ENCODE measurements at regions not wholly inside any gene's neighbourhood (a gene's known extent, or its start where the extent isn't known, plus 50 kb on each side); places are given as distances from the start of the nearest gene placed in this dataset.

DNA sequence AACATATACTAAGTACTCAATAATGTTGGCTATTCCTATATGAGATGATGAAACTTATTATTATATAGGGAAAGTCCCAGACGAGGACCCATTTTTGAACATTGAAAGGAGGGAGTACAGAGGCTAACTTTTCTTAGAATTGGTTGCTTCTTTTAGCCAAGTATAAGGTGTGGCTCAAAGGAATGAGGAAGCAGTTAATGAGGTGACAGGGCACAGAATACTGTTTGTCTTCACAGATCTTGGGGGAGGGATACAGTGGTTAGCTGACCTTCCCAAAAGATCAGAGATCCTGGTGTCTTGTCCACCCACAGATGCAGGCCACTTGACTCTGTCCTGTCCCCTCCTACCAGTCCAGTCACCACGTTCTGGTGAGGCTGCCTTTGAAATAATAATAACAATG lies 67.8 kb upstream of the EPB41L1 start:
- Histone ChIP-seq H3K9me1 (ENCODE audit: insufficient read depth, low read length) (peaks cover 10% of the 10 kb centered on the region), H2AK9ac (replicated peaks; ENCODE audit: low read depth, low read length, poor library complexity) (no peak overlapping the region), H4K20me1 (ENCODE audit: insufficient read depth, low read length) (no peaks in the 10 kb centered on the region), H3K36me3 (ENCODE audit: control insufficient read depth, insufficient read depth, low read length) (no peaks in the 10 kb centered on the region), H3K79me1 (ENCODE audit: low read depth in 1 of 2, low read length in 2 of 2) (no peaks in the 10 kb centered on the region), H3K23ac (ENCODE audit: low read depth, low read length) (no peak overlapping the region), H3K4me2 (ENCODE audit: low read depth, low read length) (no peak overlapping the region), H3K27me3 (ENCODE audit: control insufficient read depth, insufficient read depth, low read length) (peaks cover 18% of the 10 kb centered on the region), H3K9ac (ENCODE audit: low read depth, low read length) (no peak overlapping the region), H3K4me3 (ENCODE audit: insufficient read depth, low read depth, low read length) (no peak overlapping the region), H4K91ac (ENCODE audit: insufficient read depth, low read depth, low read length) (no peak overlapping the region), H3K56ac (ENCODE audit: extremely low read depth, insufficient read depth, low read length) (no peak overlapping the region), H2BK15ac (ENCODE audit: low read depth, low read length) (no peak overlapping the region), H3K27ac (ENCODE audit: insufficient read depth, low read length) (no peak overlapping the region), H2AK5ac (ENCODE audit: low read depth, low read length) (no peak overlapping the region), H2BK120ac (ENCODE audit: low read depth, low read length) (no peak overlapping the region), H2BK20ac (ENCODE audit: low read depth, low read length) (no peak overlapping the region), H2BK5ac (ENCODE audit: low read depth, low read length, poor library complexity, severe bottlenecking) (no peak overlapping the region), H3K9me3 (ENCODE audit: control insufficient read depth, insufficient read depth, low read length) (0 out of 2 replicates have a peak, but pooled peaks cover 1% of the 10 kb centered on the region), H4K5ac (ENCODE audit: low read depth, low read length) (no peak overlapping the region), H2AFZ (replicated peaks; ENCODE audit: low read length, poor library complexity) (no peak overlapping the region), H3K4me1 (ENCODE audit: control insufficient read depth, insufficient read depth, low read length) (peaks cover 6% of the 10 kb centered on the region), H3K4ac (ENCODE audit: low read depth, low read length) (no peak overlapping the region), H3K18ac (ENCODE audit: low read depth, low read length) (no peak overlapping the region), H4K8ac (ENCODE audit: low read depth in 2 of 2, low read length in 2 of 2) (no peak overlapping the region), H3K14ac (replicated peaks; ENCODE audit: low read depth, low read length) (no peak overlapping the region)
- in situ Hi-C loops (cut with MboI; ENCODE audit: low sequenced_read_pairs) (no loop called here), intact Hi-C loops (cut with micrococcal nuclease) (no loop called here), dilution Hi-C loops (cut with HindIII; ENCODE audit: low sequenced_read_pairs, unreplicated experiment) (no loop called here)
- DNase-seq = no peak
- ChIA-PET CTCF (interaction anchor here (0.6 to 0.7 kb wide), 2 partner anchors 12 to 96 kb away, joined by 3 to 4 read pairs; no protein-coding TSS in a partner anchor), POLR2A (ENCODE audit: unreplicated experiment) (interaction anchor here (0.6 kb wide), 1 partner anchor 16 kb away, joined by 6 read pairs; no protein-coding TSS in a partner anchor)
- ATAC-seq (ENCODE audit: low read depth) = no peak
- no TSS peak for BruUV-seq (replicated peaks)
- no peak for TF ChIP-seq MXI1 (IDR thresholded peaks at IDR 0.05; ENCODE audit: borderline replicate concordance, low read depth, low read length)
- TF ChIP-seq MAFK (IDR thresholded peaks at IDR 0.05; ENCODE audit: low read depth, low read length) = no peak
- TF ChIP-seq MAZ (IDR thresholded peaks at IDR 0.05; ENCODE audit: borderline replicate concordance, low read depth, low read length) = no peak
- no peak for TF ChIP-seq POLR2A (IDR thresholded peaks at IDR 0.05; ENCODE audit: low read depth, low read length)
- WGBS, 2 experiments (ENCODE audit: extremely low coverage in 2 of 2, insufficient read length in 1 of 2) = no CpG with 5 or more reads among the region's 2 CpGs

Measured in IMR-90 (cell line).